Small intestine (tissue), 7 donors: ENCODE measurements at regions not wholly inside any gene's neighbourhood (a gene's known extent, or its start where the extent isn't known, plus 50 kb on each side); places are given as distances from the start of the nearest gene placed in this dataset.
A peak's percentile ranks its signal among the peaks of the same experiment; 100 is the strongest.

Source experiments
- DNase-seq, 2 donors: peaks; one replicate each; pipeline versions ENCODE4 v3.0.0 to v3.0.0-alpha.2; 2013
- FAIRE-seq: peaks from 2 replicates; lab custom pipeline; 2012; peaks lifted over from hg19 to GRCh38; lab: Jason Lieb, UNC
- H3K27ac ChIP-seq, 3 donors: one replicate each; pipeline ENCODE4 v1.5.1; 2013; ENCODE audit warnings: low read length in 2 of 3, mild to moderate bottlenecking in 2 of 3, control low read depth in 1 of 3, inconsistent platforms in 1 of 3, low read depth in 1 of 3, moderate library complexity in 1 of 3
- H3K27me3 ChIP-seq, 3 donors: one replicate each; pipeline ENCODE4 v1.6.1; 2013; ENCODE audit warnings: low read length in 3 of 3, inconsistent platforms in 1 of 3; ENCODE audit not compliant: control insufficient read depth in 3 of 3, insufficient read depth in 3 of 3
- H3K36me3 ChIP-seq, 3 donors: one replicate each; pipeline ENCODE4 v1.6.1; 2013; ENCODE audit warnings: low read length in 3 of 3, inconsistent platforms in 1 of 3, low read depth in 1 of 3, mild to moderate bottlenecking in 1 of 3, moderate library complexity in 1 of 3; ENCODE audit not compliant: control insufficient read depth in 3 of 3, insufficient read depth in 2 of 3
- H3K4me1 ChIP-seq, 3 donors: one replicate each; pipeline ENCODE4 v1.6.1; 2013; ENCODE audit warnings: low read length in 2 of 3, inconsistent platforms in 1 of 3, low read depth in 1 of 3, mild to moderate bottlenecking in 1 of 3, moderate library complexity in 1 of 3; ENCODE audit not compliant: control insufficient read depth in 3 of 3, insufficient read depth in 2 of 3
- H3K4me3 ChIP-seq, 3 donors: one replicate each; pipeline ENCODE4 v1.5.1; 2013; ENCODE audit warnings: low read length in 3 of 3, control low read depth in 1 of 3, inconsistent platforms in 1 of 3, low read depth in 1 of 3, mild to moderate bottlenecking in 1 of 3, moderate library complexity in 1 of 3
- H3K9me3 ChIP-seq, 2 donors: one replicate each; pipeline ENCODE4 v1.6.1; 2013; ENCODE audit warnings: low read depth in 1 of 2, low read length in 1 of 2; ENCODE audit not compliant: control insufficient read depth in 2 of 2, insufficient read depth in 1 of 2
- WGBS, 3 donors: extraction: QIAGEN DNeasy Blood & Tissue Kit; methylation state at CpG; one replicate each; pipeline ENCODE4 v1.1.7; 2013; 5-methylcytosine and 5-hydroxymethylcytosine counted together
- donor health status: healthy with polysubstance abuse.
- donor health status: control.
- donor health status: control.
- donor health status: Bipolar disorder and iron deficiency.
- donor health status: healthy.

GRCh38 chr17:77444628-77444983, 303.8 kb downstream of the SEC14L1 start:
- DNase-seq (no peak), FAIRE-seq (no peak)
- H3K4me3 ChIP-seq, result no peak overlapping the region
- H3K27ac ChIP-seq, result peak overlapping the region; percentile 52 to 87 (median 79)
- H3K9me3 ChIP-seq, result no peaks in the 10 kb centered on the region
- peaks cover 0 to 59% (median 5%) of the 10 kb centered on the region in 3 donors for H3K36me3 ChIP-seq
- 26 to 45% (median 42%) methylated on average over 8 to 9 of the region's 9 CpGs for WGBS, 3 donors
- no peaks in the 10 kb centered on the region for H3K27me3 ChIP-seq
- peaks cover 18 to 65% (median 25%) of the 10 kb centered on the region in 3 donors for H3K4me1 ChIP-seq

DNA sequence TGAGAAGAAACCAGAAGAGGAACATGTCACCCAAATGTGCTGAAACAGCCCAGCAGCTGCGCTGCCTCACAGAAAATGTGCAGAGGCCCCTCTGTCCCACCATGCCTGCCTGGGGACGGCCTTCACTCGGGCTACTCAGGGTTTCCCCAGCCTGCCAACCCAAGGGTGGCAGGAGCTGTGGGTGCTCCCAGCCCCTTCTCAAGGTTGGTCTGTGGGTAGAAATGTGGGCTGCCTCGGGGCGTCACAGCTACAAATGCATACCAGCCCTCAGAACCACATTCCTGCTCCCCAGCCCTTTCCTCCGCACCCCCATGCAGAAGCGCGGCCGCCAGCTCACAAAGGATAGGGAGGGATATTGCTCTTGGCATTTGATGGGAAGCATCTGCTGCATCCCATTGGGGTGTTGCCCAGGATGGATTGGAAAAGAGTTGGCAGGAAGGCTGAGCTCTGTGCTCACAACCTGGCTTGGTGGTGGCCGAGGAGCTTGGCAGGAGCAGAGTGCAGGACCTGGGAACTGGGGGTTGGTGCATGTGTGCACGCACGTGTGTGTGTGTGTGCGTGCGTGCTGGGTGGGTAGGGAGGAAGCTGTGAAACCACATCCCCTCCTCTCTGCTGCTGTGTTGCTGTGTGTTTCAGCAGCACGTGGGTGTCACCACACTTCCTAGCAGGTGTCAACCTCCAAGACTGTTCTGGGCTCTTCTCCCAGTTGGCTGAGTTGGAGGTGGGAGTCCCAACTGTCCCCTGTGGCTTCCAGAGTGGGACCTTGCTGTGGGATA, 304.4 kb downstream of the SEC14L1 start:
- FAIRE-seq (no peak), DNase-seq (peak; percentile 57 to 70)
- 40 to 72% (median 59%) methylated on average over 15 of the region's 15 CpGs for WGBS, 3 donors
- Histone ChIP-seq H3K27ac (peak overlapping the region; percentile 79 to 87 (median 82)), H3K9me3 (no peaks in the 10 kb centered on the region), H3K4me3 (peak overlapping the region in 1 of 3 donors; percentile 38), H3K36me3 (peaks cover 0 to 59% (median 5%) of the 10 kb centered on the region in 3 donors), H3K4me1 (peaks cover 18 to 68% (median 24%) of the 10 kb centered on the region in 3 donors), H3K27me3 (no peaks in the 10 kb centered on the region)

DNA sequence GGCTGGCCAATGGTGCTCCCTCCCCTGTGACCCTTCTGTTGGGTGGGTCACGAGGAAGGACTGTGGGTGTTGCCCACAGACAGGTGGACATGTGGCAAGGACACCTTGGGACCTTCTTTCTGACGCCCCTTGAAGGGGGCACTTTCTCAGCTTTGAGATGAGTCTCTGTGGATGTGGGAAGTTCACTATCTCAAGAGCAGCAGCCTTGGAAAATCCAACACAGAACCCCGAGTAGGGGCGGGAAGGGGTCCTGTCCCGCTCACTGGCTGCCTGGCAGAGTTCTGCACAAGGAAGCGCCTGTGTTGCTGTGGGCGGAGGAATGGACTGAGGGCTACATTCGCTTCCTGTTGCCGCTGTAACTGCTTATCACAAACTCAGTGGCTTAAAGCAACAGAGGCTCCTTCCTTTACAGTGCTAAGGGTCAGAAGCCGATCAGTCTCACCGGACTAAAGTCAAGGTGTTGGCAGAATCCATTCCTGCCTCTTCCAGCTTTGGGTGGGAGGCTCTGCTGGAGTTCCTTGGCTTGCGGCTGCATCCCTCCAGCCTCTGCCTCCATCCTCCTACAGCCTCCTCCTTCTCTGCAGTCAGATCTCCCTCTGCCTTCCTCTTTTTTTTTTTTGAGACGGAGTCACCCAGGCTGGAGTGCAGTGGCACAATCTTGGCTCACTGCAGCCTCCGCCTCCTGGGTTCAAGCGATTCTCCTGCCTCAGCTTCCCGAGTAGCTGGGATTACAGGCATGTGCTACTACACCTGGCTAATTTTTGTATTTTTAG, 305.2 kb downstream of the SEC14L1 start:
- Histone ChIP-seq H3K27me3 (no peaks in the 10 kb centered on the region), H3K4me1 (peaks cover 18 to 69% (median 21%) of the 10 kb centered on the region in 3 donors), H3K4me3 (peak overlapping the region in 1 of 3 donors; percentile 38), H3K27ac (peak overlapping the region; percentile 79 to 87 (median 82)), H3K36me3 (peaks cover 0 to 54% (median 5%) of the 10 kb centered on the region in 3 donors), H3K9me3 (no peaks in the 10 kb centered on the region)
- WGBS, 3 donors, result 6 to 22% (median 17%) methylated on average over 16 of the region's 16 CpGs
- peak; percentile 85 to 93 for DNase-seq
- no peak for FAIRE-seq

GRCh38 chr17:77446940-77447634, 306.3 kb downstream of the SEC14L1 start:
- 70 to 91% (median 87%) methylated on average over 20 of the region's 20 CpGs for WGBS, 3 donors
- DNase-seq (no peak), FAIRE-seq (no peak)
- Histone ChIP-seq H3K27me3 (no peaks in the 10 kb centered on the region), H3K4me3 (no peak overlapping the region), H3K4me1 (peaks cover 18 to 63% (median 21%) of the 10 kb centered on the region in 3 donors), H3K9me3 (no peaks in the 10 kb centered on the region), H3K36me3 (peaks cover 0 to 46% (median 5%) of the 10 kb centered on the region in 3 donors), H3K27ac (peak overlapping the region in 1 of 3 donors; percentile 48)

- Histone ChIP-seq H3K4me3 (peak overlapping the region in 2 of 3 donors; percentile 56 to 82), H3K27me3 (no peaks in the 10 kb centered on the region), H3K9me3 (no peaks in the 10 kb centered on the region), H3K4me1 (peaks cover 18 to 75% (median 18%) of the 10 kb centered on the region in 3 donors), H3K36me3 (peaks cover 0 to 46% (median 5%) of the 10 kb centered on the region in 3 donors), H3K27ac (peak overlapping the region; percentile 89 to 93 (median 89))
- 21 to 37% (median 32%) methylated on average over 9 of the region's 9 CpGs for WGBS, 3 donors
- DNase-seq, result no peak
- no peak for FAIRE-seq
These were observed 308.7 kb downstream of the SEC14L1 start for GRCh38 chr17:77449373-77449907.

DNA sequence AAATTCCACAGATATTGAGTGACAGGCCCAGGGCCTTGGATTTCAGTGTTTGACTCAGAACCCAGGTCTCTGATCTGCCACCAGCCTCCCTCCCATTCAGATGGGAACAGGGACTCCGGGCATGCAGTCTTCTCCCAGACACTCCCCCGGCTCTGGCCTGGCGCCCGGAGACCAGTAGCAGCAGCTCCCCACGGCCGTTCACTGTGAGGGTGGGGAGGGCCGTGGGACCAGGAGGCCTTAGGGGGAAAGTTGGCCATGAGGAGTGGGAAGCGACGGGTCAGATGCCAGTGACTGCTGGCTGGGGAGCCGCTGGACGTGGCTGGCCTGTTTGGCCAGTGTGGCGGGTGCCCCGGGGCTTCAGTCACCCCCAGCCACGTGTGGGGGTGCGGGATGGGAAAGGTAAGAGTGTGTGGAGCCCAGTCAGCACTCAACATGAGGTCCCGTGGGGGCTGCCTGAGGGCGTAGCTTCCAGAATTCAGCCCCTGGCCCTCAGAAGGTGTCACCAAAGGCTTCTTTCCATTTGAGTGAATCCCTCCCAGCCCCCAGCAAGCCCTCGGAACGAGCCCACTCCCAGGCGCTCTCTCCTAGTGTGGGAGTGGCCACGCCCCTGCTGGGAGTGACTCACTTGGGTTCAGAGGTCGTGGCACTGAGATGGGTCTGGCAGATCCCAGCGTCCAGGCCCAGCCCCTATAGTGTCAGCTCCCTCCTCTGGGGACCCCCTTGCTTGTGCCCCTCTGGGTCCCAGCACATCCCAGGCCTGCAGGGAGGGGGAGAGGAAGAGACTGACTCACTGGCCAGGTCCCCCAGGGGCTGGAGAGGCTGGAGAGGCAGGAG, 309.4 kb downstream of the SEC14L1 start:
- FAIRE-seq (no peak), DNase-seq (peak; percentile 83 to 89)
- peak overlapping the region; percentile 89 to 93 (median 89) for H3K27ac ChIP-seq
- no peaks in the 10 kb centered on the region for H3K27me3 ChIP-seq
- H3K4me3 ChIP-seq, result peak overlapping the region; percentile 56 to 82 (median 76)
- H3K36me3 ChIP-seq, result peaks cover 0 to 46% (median 5%) of the 10 kb centered on the region in 3 donors
- no peaks in the 10 kb centered on the region for H3K9me3 ChIP-seq
- peaks cover 13 to 75% (median 20%) of the 10 kb centered on the region in 3 donors for H3K4me1 ChIP-seq
- WGBS, 3 donors, result 6 to 18% (median 7%) methylated on average over 19 to 23 of the region's 23 CpGs

DNA sequence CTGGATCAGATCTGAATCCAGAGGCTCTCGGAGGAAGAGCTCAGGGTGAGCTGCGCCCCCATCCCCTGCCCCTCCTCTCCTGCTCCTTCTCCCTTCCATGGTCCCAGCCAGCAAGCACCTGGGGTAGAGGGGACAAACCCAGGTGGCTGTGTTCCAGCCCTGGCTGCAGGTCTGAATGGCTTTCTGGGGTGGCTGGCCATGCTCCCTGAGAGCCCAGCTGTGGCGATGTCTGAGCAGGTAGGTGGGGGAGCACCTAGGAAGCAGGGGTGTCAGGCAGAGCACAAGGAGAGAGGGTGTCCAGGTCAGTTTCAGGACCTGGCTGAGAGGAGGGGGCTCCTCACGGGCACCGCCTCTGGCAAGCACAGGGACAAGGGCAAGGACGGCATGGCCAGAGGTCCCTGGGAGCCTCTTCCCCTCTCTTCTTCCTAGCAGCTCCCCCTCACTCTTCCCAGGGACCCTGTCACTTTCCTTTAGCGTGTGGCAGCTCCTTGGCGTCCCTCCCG, 310.0 kb downstream of the SEC14L1 start:
- Histone ChIP-seq H3K27ac (peak overlapping the region; percentile 89 to 93 (median 89)), H3K4me3 (peak overlapping the region; percentile 56 to 82 (median 76)), H3K27me3 (no peaks in the 10 kb centered on the region), H3K4me1 (peaks cover 13 to 75% (median 16%) of the 10 kb centered on the region in 3 donors), H3K9me3 (no peaks in the 10 kb centered on the region), H3K36me3 (peaks cover 0 to 47% (median 5%) of the 10 kb centered on the region in 3 donors)
- 8 to 13% (median 10%) methylated on average over 9 of the region's 9 CpGs for WGBS, 3 donors
- FAIRE-seq, result no peak
- peak in 1 of 2 donors; percentile 51 for DNase-seq
